Bronchial epithelial cell (primary cell): ENCODE measurements at regions not wholly inside any gene's neighbourhood (a gene's known extent, or its start where the extent isn't known, plus 50 kb on each side); places are given as distances from the start of the nearest gene placed in this dataset.
"Not testable (repeated sequence)": the region's sequence is repeated elsewhere in the genome, so short reads cannot be mapped to it uniquely, and the experiment has no call there.

Source experiments
- DNase-seq: peaks from one replicate; pipeline ENCODE4 v3.0.0-alpha.2; 2010; ENCODE audit warnings: low read depth
- FAIRE-seq: peaks from 2 replicates; lab custom pipeline; 2011; peaks lifted over from hg19 to GRCh38; lab: Jason Lieb, UNC
- H3K27me3 ChIP-seq: 2 replicates; pipeline ENCODE4 v1.5.1; 2011; ENCODE audit warnings: low read length; ENCODE audit not compliant: control insufficient read depth, insufficient read depth
- H3K36me3 ChIP-seq: 2 replicates; pipeline ENCODE4 v1.5.1; 2011; ENCODE audit warnings: low read length; ENCODE audit not compliant: control insufficient read depth, insufficient read depth
- H3K4me3 ChIP-seq: 2 replicates; pipeline ENCODE4 v1.5.1; 2011; ENCODE audit warnings: mild to moderate bottlenecking, low read depth, low read length, control low read depth
- TF ChIP-seq, protein P1 (sequence below): IDR thresholded peaks from 2 replicates; pipeline ENCODE4 v1.5.1; 2011; ENCODE audit warnings: mild to moderate bottlenecking, moderate library complexity, low read length, control low read depth, inconsistent platforms; ENCODE audit not compliant: insufficient read depth, severe bottlenecking

DNA sequence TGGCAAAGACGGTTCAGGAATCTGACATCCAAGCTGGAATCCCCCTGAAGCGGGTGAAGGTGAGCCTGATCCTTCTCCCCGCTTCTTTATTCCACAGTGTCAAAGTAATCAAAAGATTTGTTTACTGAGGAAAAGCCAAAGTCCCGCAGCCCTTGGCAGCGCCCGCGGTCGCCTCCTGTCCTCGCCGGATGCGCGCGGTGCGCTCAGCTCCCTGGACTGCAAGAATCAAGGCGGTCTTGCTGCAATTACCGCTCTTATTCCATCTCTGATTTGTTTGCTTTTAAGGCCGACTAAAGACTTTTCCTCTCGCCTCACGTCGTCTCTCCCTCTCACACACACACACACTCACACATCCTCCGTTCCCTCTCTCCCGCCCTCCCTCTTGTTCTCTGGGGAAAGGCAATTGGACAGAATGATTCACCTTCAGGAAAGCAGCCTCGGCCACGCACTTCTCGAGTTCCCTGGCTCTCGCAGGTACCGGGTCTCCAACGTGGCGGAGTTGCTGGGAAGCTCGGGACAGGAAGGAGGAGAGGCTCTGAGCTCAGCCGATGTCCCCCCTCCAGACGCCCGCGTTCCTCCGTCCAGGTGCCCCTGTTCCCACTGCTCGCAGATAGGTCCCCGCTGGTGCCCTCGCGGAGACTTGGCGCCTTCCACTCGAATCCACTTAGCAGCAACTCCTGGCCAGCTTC lies 68.6 kb upstream of the USP15 start:
- FAIRE-seq: no peak

DNA sequence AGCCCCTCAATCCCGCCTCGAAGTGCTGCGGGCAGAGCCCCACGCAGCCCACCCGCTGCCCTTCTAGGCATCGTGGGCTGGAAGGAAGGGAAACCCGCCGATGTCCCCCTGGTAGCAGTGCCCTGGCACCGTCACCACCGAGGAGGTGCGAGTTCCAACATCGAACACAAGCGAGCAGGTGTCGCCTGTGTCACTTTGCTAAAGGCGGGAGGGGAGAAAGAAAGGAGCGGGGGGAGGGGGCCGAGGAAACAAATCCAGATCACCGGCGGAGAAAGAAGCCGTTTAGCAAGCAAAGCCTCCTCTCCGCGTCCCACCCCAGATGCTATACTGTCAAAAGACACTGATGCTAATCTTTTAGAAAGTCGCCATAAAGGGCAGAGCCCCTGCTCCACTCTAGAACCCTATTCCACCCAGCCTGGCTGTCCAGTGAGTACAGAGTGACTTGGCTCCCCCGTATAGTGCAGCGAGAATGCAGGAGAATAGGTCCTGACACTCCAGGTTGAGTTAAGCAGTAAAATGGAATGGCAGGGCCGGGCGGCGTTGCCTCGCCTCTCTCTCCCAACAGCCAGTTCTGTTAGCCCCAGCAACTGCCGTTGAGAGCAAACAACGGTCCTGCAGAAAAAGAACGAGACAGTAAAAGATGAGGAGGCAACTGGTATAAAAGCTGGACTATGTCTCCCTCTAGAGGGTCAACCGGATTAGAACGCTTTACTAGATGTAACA lies 67.9 kb upstream of the USP15 start:
- Histone ChIP-seq H3K36me3 (no peaks in the 10 kb centered on the region), H3K4me3 (peak overlapping the region; percentile 21), H3K27me3 (peaks cover 19% of the 10 kb centered on the region)
- DNase-seq (peak; percentile 73), FAIRE-seq (no peak)
- TF ChIP-seq, protein P1, sequence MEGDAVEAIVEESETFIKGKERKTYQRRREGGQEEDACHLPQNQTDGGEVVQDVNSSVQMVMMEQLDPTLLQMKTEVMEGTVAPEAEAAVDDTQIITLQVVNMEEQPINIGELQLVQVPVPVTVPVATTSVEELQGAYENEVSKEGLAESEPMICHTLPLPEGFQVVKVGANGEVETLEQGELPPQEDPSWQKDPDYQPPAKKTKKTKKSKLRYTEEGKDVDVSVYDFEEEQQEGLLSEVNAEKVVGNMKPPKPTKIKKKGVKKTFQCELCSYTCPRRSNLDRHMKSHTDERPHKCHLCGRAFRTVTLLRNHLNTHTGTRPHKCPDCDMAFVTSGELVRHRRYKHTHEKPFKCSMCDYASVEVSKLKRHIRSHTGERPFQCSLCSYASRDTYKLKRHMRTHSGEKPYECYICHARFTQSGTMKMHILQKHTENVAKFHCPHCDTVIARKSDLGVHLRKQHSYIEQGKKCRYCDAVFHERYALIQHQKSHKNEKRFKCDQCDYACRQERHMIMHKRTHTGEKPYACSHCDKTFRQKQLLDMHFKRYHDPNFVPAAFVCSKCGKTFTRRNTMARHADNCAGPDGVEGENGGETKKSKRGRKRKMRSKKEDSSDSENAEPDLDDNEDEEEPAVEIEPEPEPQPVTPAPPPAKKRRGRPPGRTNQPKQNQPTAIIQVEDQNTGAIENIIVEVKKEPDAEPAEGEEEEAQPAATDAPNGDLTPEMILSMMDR: peak; percentile 63

More for the DNA sequence above, 68.6 kb upstream of the USP15 start:
- no peaks in the 10 kb centered on the region for H3K36me3 ChIP-seq
- TF ChIP-seq, protein P1: no peak
- DNase-seq: peak; percentile 62
- H3K4me3 ChIP-seq: peak overlapping the region; percentile 21
- peaks cover 19% of the 10 kb centered on the region for H3K27me3 ChIP-seq

DNA sequence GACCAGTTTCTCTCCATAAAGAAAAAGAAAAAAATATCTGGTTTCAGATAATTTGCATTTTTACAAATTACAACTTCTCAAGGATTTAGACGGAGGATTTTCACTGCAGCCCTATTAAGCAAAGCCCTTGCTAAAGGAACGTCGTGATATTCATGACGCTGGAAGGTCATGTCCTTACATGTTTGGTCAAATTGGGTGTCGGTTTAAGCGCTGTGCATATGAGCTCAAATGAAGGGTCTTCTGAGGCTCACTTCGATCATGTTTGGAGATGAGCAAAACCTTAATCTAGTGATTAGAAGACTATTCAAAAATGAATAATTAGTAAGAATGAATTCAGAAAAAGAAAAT lies 67.3 kb upstream of the USP15 start:
- Histone ChIP-seq H3K4me3 (peak overlapping the region; percentile 11), H3K27me3 (peaks cover 19% of the 10 kb centered on the region), H3K36me3 (no peaks in the 10 kb centered on the region)
- TF ChIP-seq, protein P1: no peak
- FAIRE-seq: no peak
- DNase-seq: no peak

DNA sequence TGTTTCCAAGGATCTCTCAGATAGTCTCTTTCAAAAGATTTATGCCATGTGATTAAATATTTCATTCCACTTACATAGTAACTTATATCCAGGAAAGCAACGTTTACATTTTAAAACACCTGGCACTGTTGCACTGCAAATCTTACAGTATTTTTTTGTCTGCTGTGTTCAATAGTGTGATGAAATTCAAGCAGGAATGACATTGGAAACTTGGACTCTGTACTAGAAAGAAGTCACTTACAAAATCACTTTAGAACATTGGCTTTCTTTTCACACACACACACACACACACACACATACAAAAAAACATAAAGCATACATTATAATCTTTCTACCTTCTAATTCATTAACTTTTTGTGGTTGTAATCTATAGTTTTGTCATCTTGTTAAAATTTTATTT lies 66.2 kb upstream of the USP15 start:
- H3K36me3 ChIP-seq: no peaks in the 10 kb centered on the region
- TF ChIP-seq, protein P1: no peak
- DNase-seq (no peak), FAIRE-seq (no peak)
- peaks cover 19% of the 10 kb centered on the region for H3K27me3 ChIP-seq
- H3K4me3 ChIP-seq: no peak overlapping the region

DNA sequence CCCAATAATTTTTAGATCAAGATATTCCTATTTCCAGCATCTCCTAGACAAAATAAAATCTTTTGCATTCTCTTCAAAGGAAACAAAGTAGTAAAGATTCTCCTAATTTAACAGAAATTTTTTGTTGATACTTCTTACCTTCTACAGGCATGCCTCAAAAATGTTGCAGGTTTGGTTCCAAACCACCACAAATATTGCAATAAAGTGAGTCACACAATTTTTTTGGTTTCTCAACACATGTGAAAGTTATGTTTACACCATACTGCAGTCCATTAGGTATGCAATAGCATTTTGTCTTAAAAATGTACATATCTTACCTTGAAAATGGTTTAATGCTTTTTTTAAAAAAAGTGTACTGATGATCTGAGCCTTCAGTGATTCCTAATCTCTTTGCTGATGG lies 65.6 kb upstream of the USP15 start:
- peaks cover 19% of the 10 kb centered on the region for H3K27me3 ChIP-seq
- no peak overlapping the region for H3K4me3 ChIP-seq
- DNase-seq: peak; percentile 90
- no peak for FAIRE-seq
- TF ChIP-seq, protein P1: no peak
- H3K36me3 ChIP-seq: no peaks in the 10 kb centered on the region

DNA sequence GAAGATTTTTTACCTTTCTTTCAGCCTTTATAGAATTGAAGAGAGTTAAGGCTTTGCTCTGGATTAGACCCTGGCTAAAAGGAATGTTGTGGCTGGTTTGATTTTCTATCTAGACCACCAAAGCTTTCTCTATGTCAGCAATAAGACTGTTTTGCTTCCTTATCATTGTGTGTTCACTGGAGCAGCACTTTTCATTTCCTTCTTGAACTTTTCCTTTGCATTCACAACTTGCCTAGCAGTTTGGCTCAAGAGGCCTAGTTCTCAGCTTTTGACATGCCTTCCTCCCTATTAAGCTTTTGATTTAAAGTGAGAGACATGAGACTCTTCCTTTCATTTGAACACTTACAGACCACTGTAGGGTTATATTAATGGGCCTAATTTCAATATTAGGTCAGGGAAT lies 64.1 kb upstream of the USP15 start:
- no peak overlapping the region for H3K4me3 ChIP-seq
- H3K27me3 ChIP-seq: peaks cover 7% of the 10 kb centered on the region
- TF ChIP-seq, protein P1: no peak
- no peaks in the 10 kb centered on the region for H3K36me3 ChIP-seq
- FAIRE-seq (no peak), DNase-seq (no peak)

DNA sequence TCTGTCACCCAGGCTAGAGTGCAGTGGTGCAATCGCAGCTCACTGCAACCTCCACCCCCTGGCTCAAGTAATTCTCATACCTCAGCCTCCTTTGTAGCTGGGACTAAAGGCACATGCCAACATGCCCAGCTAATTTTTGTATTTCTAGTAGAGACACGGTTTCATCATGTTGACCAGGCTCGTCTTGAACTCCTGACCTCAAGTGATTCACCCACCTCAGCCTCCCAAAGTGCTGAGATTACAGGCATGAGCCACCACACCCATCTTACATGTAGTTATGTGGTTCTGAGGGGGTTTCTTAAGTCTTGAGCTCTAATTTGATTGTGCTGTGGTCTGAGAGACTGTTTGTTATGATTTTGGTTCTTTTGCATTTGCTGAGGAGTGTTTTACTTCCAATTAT lies 57.3 kb upstream of the USP15 start:
- DNase-seq: peak; percentile 73
- not testable (repeated sequence) for FAIRE-seq

More for the DNA sequence above, 57.3 kb upstream of the USP15 start:
- not testable (repeated sequence) for H3K4me3 ChIP-seq, H3K27me3 ChIP-seq, H3K36me3 ChIP-seq
